Suprapubic skin (tissue), 4 donors: ENCODE measurements at regions not wholly inside any gene's neighbourhood (a gene's known extent, or its start where the extent isn't known, plus 50 kb on each side); places are given as distances from the start of the nearest gene placed in this dataset.
"Not testable (repeated sequence)": the region's sequence is repeated elsewhere in the genome, so short reads cannot be mapped to it uniquely, and the experiment has no call there.

ENCODE experiments used
- DNase-seq, 2 donors: peaks; one replicate each; pipeline ENCODE4 v3.0.0-alpha.2; 2019; ENCODE audit warnings: low spot score in 2 of 2
- H3K27ac ChIP-seq: fragments of 200-600 bp; sonication (generic); one replicate; pipeline ENCODE4 v1.5.1; 2019
- H3K27me3 ChIP-seq: fragments of 200-600 bp; sonication (generic); one replicate; pipeline ENCODE4 v1.5.1; 2019
- H3K36me3 ChIP-seq: fragments of 200-600 bp; sonication (generic); one replicate; pipeline ENCODE4 v1.5.1; 2019
- H3K4me1 ChIP-seq: fragments of 200-600 bp; sonication (generic); one replicate; pipeline ENCODE4 v1.5.1; 2019
- H3K4me3 ChIP-seq: fragments of 200-600 bp; sonication (generic); one replicate; pipeline ENCODE4 v1.5.1; 2019; ENCODE audit warnings: mild to moderate bottlenecking
- H3K9me3 ChIP-seq: fragments of 200-600 bp; sonication (generic); one replicate; pipeline ENCODE4 v1.5.1; 2019
- CTCF ChIP-seq, 2 donors: fragments of 200-600 bp in 1 of 2; fragments of 450-650 bp in 1 of 2; sonication (generic) in 1 of 2; IDR thresholded peaks; one replicate each; pipeline ENCODE4 v1.5.1; 2016 to 2019; ENCODE audit warnings: antibody characterized with exemption in 2 of 2, mild to moderate bottlenecking in 1 of 2, moderate library complexity in 1 of 2
- EP300 ChIP-seq: sonication (generic); formaldehyde crosslinking; IDR thresholded peaks from one replicate; pipeline ENCODE4 v1.6.1; 2017; ENCODE audit warnings: antibody characterized with exemption
- POLR2A ChIP-seq, 2 donors: fragments of 450-650 bp; IDR thresholded peaks; one replicate each; pipeline ENCODE4 v1.6.1; 2017; ENCODE audit warnings: antibody characterized with exemption in 2 of 2, mild to moderate bottlenecking in 2 of 2, moderate library complexity in 2 of 2
- POLR2AphosphoS5 ChIP-seq, 3 donors: sonication (generic); formaldehyde crosslinking; IDR thresholded peaks; one replicate each; pipeline ENCODE4 v1.6.1; 2017; ENCODE audit warnings: antibody characterized with exemption in 3 of 3
- WGBS: methylation state at CpG from one replicate; pipeline ENCODE4 v1.1.5; 2018; 5-methylcytosine and 5-hydroxymethylcytosine counted together

- Histone ChIP-seq H3K4me3 (no peak overlapping the region), H3K27ac (no peak overlapping the region), H3K4me1 (peaks cover 4% of the 10 kb centered on the region), H3K36me3 (no peaks in the 10 kb centered on the region), H3K9me3 (no peaks in the 10 kb centered on the region), H3K27me3 (no peaks in the 10 kb centered on the region)
- no peak for DNase-seq
- 63% methylated on average over 1 of the region's 1 CpG for WGBS
- TF ChIP-seq EP300 (no peak), POLR2AphosphoS5 (IDR thresholded peaks at IDR 0.05) (no peak), POLR2A (IDR thresholded peaks at IDR 0.05) (no peak), CTCF (IDR thresholded peaks at IDR 0.05) (no peak)
These were observed 457.5 kb downstream of the TMEM232 start for GRCh38 chr5:110268985-110269384.

GRCh38 chr5:110269478-110270142 lies 456.9 kb downstream of the TMEM232 start:
- WGBS = 25% methylated on average over 3 of the region's 3 CpGs
- TF ChIP-seq POLR2A (IDR thresholded peaks at IDR 0.05) (no peak), EP300 (no peak), POLR2AphosphoS5 (IDR thresholded peaks at IDR 0.05) (no peak), CTCF (IDR thresholded peaks at IDR 0.05) (no peak)
- H3K27ac ChIP-seq = no peak overlapping the region

GRCh38 chr5:110275878-110276277 lies 450.6 kb downstream of the TMEM232 start:
- Histone ChIP-seq H3K4me3 (no peak overlapping the region), H3K4me1 (no peaks in the 10 kb centered on the region), H3K9me3 (no peaks in the 10 kb centered on the region), H3K27ac (no peak overlapping the region), H3K36me3 (no peaks in the 10 kb centered on the region), H3K27me3 (no peaks in the 10 kb centered on the region)
- TF ChIP-seq CTCF (IDR thresholded peaks at IDR 0.05) (no peak), EP300 (no peak), POLR2AphosphoS5 (IDR thresholded peaks at IDR 0.05) (no peak), POLR2A (IDR thresholded peaks at IDR 0.05) (no peak)
- DNase-seq = no peak
- 92% methylated on average over 2 of the region's 2 CpGs for WGBS

More at GRCh38 chr5:110269478-110270142, 456.9 kb downstream of the TMEM232 start:
- H3K27me3 ChIP-seq = no peaks in the 10 kb centered on the region
- no peak for DNase-seq
- no peaks in the 10 kb centered on the region for H3K9me3 ChIP-seq
- H3K4me1 ChIP-seq = peaks cover 4% of the 10 kb centered on the region
- no peak overlapping the region for H3K4me3 ChIP-seq
- H3K36me3 ChIP-seq = no peaks in the 10 kb centered on the region

GRCh38 chr5:110278449-110278848 lies 448.0 kb downstream of the TMEM232 start:
- WGBS = 88% methylated on average over 1 of the region's 1 CpG
- H3K27ac ChIP-seq, H3K4me3 ChIP-seq, H3K4me1 ChIP-seq, DNase-seq, H3K9me3 ChIP-seq, H3K27me3 ChIP-seq, H3K36me3 ChIP-seq: not testable (repeated sequence)

- H3K4me1 ChIP-seq, H3K36me3 ChIP-seq, H3K4me3 ChIP-seq, DNase-seq, H3K27ac ChIP-seq, H3K9me3 ChIP-seq, H3K27me3 ChIP-seq: not testable (repeated sequence)
- 94% methylated on average over 8 of the region's 8 CpGs for WGBS
These were observed 442.4 kb downstream of the TMEM232 start for GRCh38 chr5:110284121-110284520.

DNA sequence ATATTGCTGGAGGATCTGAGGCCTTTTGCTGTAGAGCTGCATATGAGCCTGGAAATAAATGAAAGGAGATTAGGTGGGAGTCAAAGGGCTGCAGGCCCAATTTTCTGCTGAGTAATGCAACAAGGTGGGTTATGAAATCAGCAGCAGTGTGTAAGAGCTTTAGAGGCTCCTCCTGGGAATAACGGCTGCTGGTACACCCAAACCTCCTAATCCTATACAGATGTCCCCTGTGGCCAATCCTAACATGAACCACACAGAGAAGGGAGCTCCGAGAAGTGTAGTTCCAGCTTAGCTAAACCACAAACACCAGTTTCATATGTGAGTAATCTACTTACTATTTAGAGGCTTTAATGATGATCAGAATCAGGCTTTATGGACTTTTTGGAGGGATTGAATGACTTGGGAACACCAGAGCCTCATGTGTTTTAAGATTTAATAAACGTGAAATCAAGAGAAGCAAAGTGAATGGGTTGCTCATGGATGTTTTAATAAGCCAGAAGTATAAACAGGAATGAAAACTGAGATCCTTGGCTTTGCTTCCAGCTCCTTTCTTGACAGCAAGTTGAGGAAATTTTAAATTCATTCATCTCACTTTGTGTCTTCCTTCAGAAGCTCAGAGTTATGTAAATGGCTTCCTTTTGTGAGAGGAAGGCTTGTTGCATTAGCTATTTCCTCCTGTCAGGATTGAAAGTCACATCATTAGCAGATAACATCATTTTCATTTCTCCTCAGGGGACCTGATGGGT lies 437.5 kb downstream of the TMEM232 start:
- WGBS = 61% methylated on average over 3 of the region's 3 CpGs

More for the DNA sequence above, 437.5 kb downstream of the TMEM232 start:
- Histone ChIP-seq H3K27me3 (no peaks in the 10 kb centered on the region), H3K4me3 (no peak overlapping the region), H3K9me3 (peaks cover 6% of the 10 kb centered on the region), H3K4me1 (no peaks in the 10 kb centered on the region), H3K27ac (no peak overlapping the region), H3K36me3 (no peaks in the 10 kb centered on the region)
- TF ChIP-seq POLR2AphosphoS5 (IDR thresholded peaks at IDR 0.05) (no peak), POLR2A (IDR thresholded peaks at IDR 0.05) (no peak), EP300 (no peak), CTCF (IDR thresholded peaks at IDR 0.05) (no peak)
- DNase-seq = no peak
